A549 (cell line): ENCODE measurements at regions not wholly inside any gene's neighbourhood (a gene's known extent, or its start where the extent isn't known, plus 50 kb on each side); places are given as distances from the start of the nearest gene placed in this dataset.

Source experiments
- ATAC-seq, 2 experiments: fragments of 200-7000 bp in 1 of 2; fragments of >200 bp in 1 of 2; cut with Nextera tagmentation in 1 of 2; cut with Tn5 transposase in 1 of 2; 3 replicates each; pipeline versions ENCODE4 v1.8.0 to v1.9.1; 2018 to 2020; ENCODE audit warnings: mild to moderate bottlenecking in 1 of 2, moderate library complexity in 1 of 2
- CTCF ChIA-PET: fragments of 300-600 bp; sonication (Branson Sonifier 250); formaldehyde crosslinking; extraction: SDS; loops from one replicate; lab custom pipeline; 2021; ENCODE audit warnings: antibody characterized with exemption, inconsistent platforms; lab: Yijun Ruan, JAX
- POLR2A ChIA-PET: fragments of 350-600 bp; formaldehyde crosslinking; extraction: SDS; loops from one replicate; lab custom pipeline; 2021; ENCODE audit warnings: antibody characterized with exemption, inconsistent platforms; lab: Yijun Ruan, JAX
- DNase-seq, 2 experiments: peaks; one replicate each; pipeline versions ENCODE4 v3.0.0 to v3.0.0-alpha.2; 2011 to 2016; ENCODE audit warnings: low read depth in 1 of 2, low spot score in 1 of 2
- FAIRE-seq: peaks from 2 replicates; lab custom pipeline; 2011; peaks lifted over from hg19 to GRCh38; lab: Jason Lieb, UNC
- H3K27ac ChIP-seq, 2 experiments: fragments of >200 bp; sonication (Bioruptor Twin); formaldehyde crosslinking; 3 replicates each; pipeline ENCODE4 v1.5.1; 2016 to 2017
- H3K4me1 ChIP-seq: fragments of >200 bp; sonication (Bioruptor Twin); formaldehyde crosslinking; 3 replicates; pipeline ENCODE4 v1.6.1; 2016
- H3K4me2 ChIP-seq: fragments of >200 bp; sonication (Bioruptor Twin); formaldehyde crosslinking; 3 replicates; pipeline ENCODE4 v1.6.1; 2016
- H3K4me3 ChIP-seq: fragments of >200 bp; sonication (Bioruptor Twin); formaldehyde crosslinking; 3 replicates; pipeline ENCODE4 v1.5.1; 2016
- H3K9me3 ChIP-seq: fragments of >200 bp; sonication (Bioruptor Twin); formaldehyde crosslinking; 3 replicates; pipeline ENCODE4 v1.6.1; 2016
- ATOH8 ChIP-seq: fragments of 250-450 bp; sonication (Bioruptor Pico); IDR thresholded peaks from 2 replicates; pipeline ENCODE4 v1.5.0; 2020; ENCODE audit warnings: low read depth, mild to moderate bottlenecking, moderate library complexity
- CBX2 ChIP-seq: fragments of 200-600 bp; sonication (generic); IDR thresholded peaks from 2 replicates; pipeline ENCODE4 v1.6.1; 2016; ENCODE audit warnings: low read depth, mild to moderate bottlenecking, borderline replicate concordance
- CBX8 ChIP-seq: fragments of 200-600 bp; sonication (generic); IDR thresholded peaks from 2 replicates; pipeline ENCODE4 v1.6.1; 2016
- CHD2 ChIP-seq: fragments of 150-350 bp; IDR thresholded peaks from 2 replicates; pipeline ENCODE4 v1.6.1; 2014; ENCODE audit warnings: low read length; ENCODE audit not compliant: partially characterized antibody
- CHD4 ChIP-seq: fragments of 200-600 bp; sonication (generic); IDR thresholded peaks from 2 replicates; pipeline ENCODE4 v1.6.1; 2016; ENCODE audit warnings: antibody characterized with exemption, mild to moderate bottlenecking, borderline replicate concordance
- EHMT2 ChIP-seq: fragments of 200-600 bp; sonication (generic); IDR thresholded peaks from 2 replicates; pipeline ENCODE4 v1.6.1; 2016; ENCODE audit warnings: antibody characterized with exemption, low read depth, mild to moderate bottlenecking, moderate library complexity
- EP300 ChIP-seq, 2 experiments: fragments of >200 bp; sonication (Bioruptor Twin); formaldehyde crosslinking; IDR thresholded peaks; 2 replicates in 1 of 2; 3 replicates in 1 of 2; pipeline ENCODE4 v1.6.1; 2016 to 2017
- ESRRA ChIP-seq: fragments of 150-350 bp; IDR thresholded peaks from 2 replicates; pipeline ENCODE4 v1.6.1; 2014; ENCODE audit warnings: mild to moderate bottlenecking, low read length, borderline replicate concordance
- FOSL2 ChIP-seq, 2 experiments: fragments of 450-650 bp in 1 of 2; fragments of >200 bp in 1 of 2; sonication (Bioruptor Twin) in 1 of 2; formaldehyde crosslinking; IDR thresholded peaks; 2 replicates each; pipeline versions ENCODE4 v1.5.0 to v1.6.1; 2016 to 2020; ENCODE audit warnings: mild to moderate bottlenecking in 1 of 2, moderate library complexity in 1 of 2
- GATA3 ChIP-seq: IDR thresholded peaks from 2 replicates; pipeline ENCODE4 v1.6.1; 2012; ENCODE audit warnings: borderline replicate concordance
- MAX ChIP-seq: IDR thresholded peaks from 2 replicates; pipeline ENCODE4 v1.6.1; 2012
- MAZ ChIP-seq: fragments of 150-350 bp; IDR thresholded peaks from 2 replicates; pipeline ENCODE4 v1.6.1; 2014; ENCODE audit warnings: antibody characterized with exemption, low read depth, low read length, borderline replicate concordance
- PBX3 ChIP-seq: IDR thresholded peaks from 2 replicates; pipeline ENCODE4 v1.6.1; 2012
- PHF8 ChIP-seq: fragments of 200-600 bp; sonication (generic); IDR thresholded peaks from 2 replicates; pipeline ENCODE4 v1.6.1; 2016; ENCODE audit warnings: low read depth, mild to moderate bottlenecking, antibody characterized with exemption, moderate library complexity, borderline replicate concordance
- POLR2A ChIP-seq: IDR thresholded peaks from 2 replicates; pipeline ENCODE4 v1.6.1; 2012; ENCODE audit warnings: mild to moderate bottlenecking, low read length
- POLR2AphosphoS2 ChIP-seq: conservative IDR thresholded peaks from 2 replicates; pipeline ENCODE4 v1.6.1; 2012; ENCODE audit warnings: low read length, improper control_type of control experiment, inconsistent platforms
- SMC3 ChIP-seq: fragments of >200 bp; sonication (Bioruptor Twin); formaldehyde crosslinking; IDR thresholded peaks from 3 replicates; pipeline ENCODE4 v1.6.1; 2018; ENCODE audit warnings: inconsistent platforms
- SREBF2 ChIP-seq: fragments of 450-650 bp; IDR thresholded peaks from 2 replicates; pipeline ENCODE4 v1.6.1; 2014; ENCODE audit warnings: mild to moderate bottlenecking, moderate library complexity
- TFCP2L1 ChIP-seq: fragments of 250-450 bp; sonication (Bioruptor Pico); IDR thresholded peaks from 2 replicates; pipeline ENCODE4 v1.5.0; 2021; ENCODE audit warnings: mild to moderate bottlenecking
- TP53 ChIP-seq: fragments of 250-450 bp; sonication (Bioruptor Pico); IDR thresholded peaks from 2 replicates; pipeline ENCODE4 v1.5.0; 2021; ENCODE audit warnings: mild to moderate bottlenecking, moderate library complexity
- WGBS: methylation state at CpG from one replicate; pipeline ENCODE4 v1.1.6; 2017; ENCODE audit errors: missing lambda C conversion rate; 5-methylcytosine and 5-hydroxymethylcytosine counted together

- no peak for ATAC-seq
- H3K4me1 ChIP-seq, result no peaks in the 10 kb centered on the region
- no peak overlapping the region for H3K27ac ChIP-seq
- no peak overlapping the region for H3K4me2 ChIP-seq
- FAIRE-seq, result no peak
- DNase-seq, result no peak
- WGBS, result 40% methylated on average over 6 of the region's 6 CpGs
- ChIA-PET POLR2A (no interaction called here), CTCF (no interaction called here)
- H3K4me3 ChIP-seq, result no peak overlapping the region
- no peak for TF ChIP-seq GATA3
- no peak for TF ChIP-seq ATOH8 (CRISPR knock-in tag)
- H3K9me3 ChIP-seq, result no peaks in the 10 kb centered on the region
These were observed 901.6 kb downstream of the BCL11B start for GRCh38 chr14:98370352-98370751.

GRCh38 chr14:98371141-98371540 is 900.9 kb downstream of the BCL11B start:
- no peak for DNase-seq
- WGBS, result 6% methylated on average over 4 of the region's 4 CpGs
- Histone ChIP-seq H3K9me3 (no peaks in the 10 kb centered on the region), H3K27ac (no peak overlapping the region), H3K4me1 (no peaks in the 10 kb centered on the region), H3K4me3 (no peak overlapping the region), H3K4me2 (no peak overlapping the region)
- POLR2A ChIA-PET, result no interaction called here
- no peak for FAIRE-seq
- CTCF ChIA-PET, result no interaction called here
- ATAC-seq, result no peak
- no peak for TF ChIP-seq CHD4
- TF ChIP-seq FOSL2 (IDR thresholded peaks at IDR 0.05), result no peak
- no peak for TF ChIP-seq FOSL2 (CRISPR knock-in tag; IDR thresholded peaks at IDR 0.05)
- no peak for TF ChIP-seq SMC3
- TF ChIP-seq POLR2AphosphoS2, result no peak
- no peak for TF ChIP-seq POLR2A
- TF ChIP-seq ESRRA, result no peak
- TF ChIP-seq MAZ, result no peak
- no peak for TF ChIP-seq PBX3
- TF ChIP-seq EHMT2, result no peak
- no peak for TF ChIP-seq CHD2
- no peak for TF ChIP-seq TP53 (CRISPR knock-in tag)
- no peak for TF ChIP-seq TFCP2L1 (CRISPR knock-in tag)
- no peak for TF ChIP-seq PHF8

- H3K27ac ChIP-seq, result no peak overlapping the region
- no peak overlapping the region for H3K4me3 ChIP-seq
- CTCF ChIA-PET, result no interaction called here
- no peak overlapping the region for H3K4me2 ChIP-seq
- ATAC-seq (no peak), FAIRE-seq (no peak), DNase-seq (no peak)
- TF ChIP-seq MAX, result no peak
- TF ChIP-seq ESRRA, result no peak
- TF ChIP-seq CBX2, result no peak
- TF ChIP-seq SREBF2, result no peak
- TF ChIP-seq PBX3, result no peak
- no peak for TF ChIP-seq TFCP2L1 (CRISPR knock-in tag)
- TF ChIP-seq ATOH8 (CRISPR knock-in tag), result no peak
- no peak for TF ChIP-seq CBX8
- TF ChIP-seq EP300 (IDR thresholded peaks at IDR 0.05), result no peak
- no peaks in the 10 kb centered on the region for H3K4me1 ChIP-seq
- H3K9me3 ChIP-seq, result no peaks in the 10 kb centered on the region
- POLR2A ChIA-PET, result no interaction called here
- 4% methylated on average over 8 of the region's 10 CpGs for WGBS
These were observed 897.9 kb downstream of the BCL11B start for GRCh38 chr14:98374136-98374535.
